ENCODE measurements at regions not wholly inside any gene's neighbourhood (a gene's known extent, or its start where the extent isn't known, plus 50 kb on each side); places are given as distances from the start of the nearest gene placed in this dataset.

GRCh38 chr16:55391760-55392375 is 67.9 kb downstream of the IRX6 start:
- POLR2A ChIA-PET = interaction anchor here (0.9 kb wide), 1 partner anchor 17 kb away, joined by 3 read pairs; no protein-coding TSS in a partner anchor
- Histone ChIP-seq H4K20me1 (replicated peaks; ENCODE audit: control insufficient read depth, insufficient read depth, low read length) (no peaks in the 10 kb centered on the region), H3K27ac (ENCODE audit: extremely low read depth, low read depth, low read length) (no peak overlapping the region), H3K9me1 (ENCODE audit: control insufficient read depth, insufficient read depth, low read length) (no peaks in the 10 kb centered on the region), H3K4me3 (no peak overlapping the region), H3K27me3 (ENCODE audit: control insufficient read depth in 2 of 2, insufficient read depth in 2 of 2, low read length in 2 of 2) (peaks cover 0 to 9% of the 10 kb centered on the region in 2 experiments; a peak in 4 of 5 replicates), H3K9me3 (replicated peaks; ENCODE audit: control insufficient read depth, insufficient read depth, low read depth, low read length) (no peaks in the 10 kb centered on the region), H3K9ac (ENCODE audit: insufficient read depth in 1 of 2, low read depth in 2 of 2, low read length in 2 of 2) (no peak overlapping the region), H3K79me2 (ENCODE audit: control insufficient read depth, insufficient read depth, low read length) (no peaks in the 10 kb centered on the region), H3K36me3 (ENCODE audit: control insufficient read depth, insufficient read depth, low read length) (no peaks in the 10 kb centered on the region), H2AFZ (ENCODE audit: low read depth, low read length) (no peak overlapping the region), H3K4me1 (replicated peaks in 1 of 2; ENCODE audit: control insufficient read depth in 2 of 2, insufficient read depth in 2 of 2, low read length in 2 of 2) (no peaks in the 10 kb centered on the region), H3K4me2 (ENCODE audit: insufficient read depth, low read length) (no peak overlapping the region)
- FAIRE-seq (no peak), DNase-seq (ENCODE audit: extremely low read depth in 1 of 4, low spot score in 3 of 4) (no peak), ATAC-seq (no peak)
- peak; percentile 96; the same call in 1 of the 2 replicates for TF ChIP-seq ZNF449 (CRISPR knock-in tag; IDR thresholded peaks at IDR 0.05)
- no peak for TF ChIP-seq CGGBP1 (CRISPR knock-in tag; IDR thresholded peaks at IDR 0.05)
- TF ChIP-seq SUPT5H (IDR thresholded peaks at IDR 0.05) = no peak
- TF ChIP-seq ZNF134 (CRISPR knock-in tag; conservative IDR thresholded peaks at IDR 0.05) = peak; percentile 88
- BruUV-seq (replicated peaks) = no TSS peak
- CTCF ChIA-PET (ENCODE audit: low intra/inter-chr PET ratio) = no interaction called here
- intact Hi-C loops (cut with micrococcal nuclease) = no loop called here
- in situ Hi-C loops (cut with MboI) = no loop called here
- WGBS (ENCODE audit: insufficient coverage, low coverage, missing lambda C conversion rate) = 0% methylated on average over 2 of the region's 2 CpGs

- POLR2A ChIA-PET = no interaction called here
- H3K9me3 ChIP-seq (replicated peaks; ENCODE audit: control insufficient read depth, insufficient read depth, low read depth, low read length) = no peaks in the 10 kb centered on the region
- no peak overlapping the region for H3K27ac ChIP-seq (ENCODE audit: extremely low read depth, low read depth, low read length)
- H3K9me1 ChIP-seq (ENCODE audit: control insufficient read depth, insufficient read depth, low read length) = no peaks in the 10 kb centered on the region
- peaks cover 0 to 9% of the 10 kb centered on the region in 2 experiments for H3K27me3 ChIP-seq (ENCODE audit: control insufficient read depth in 2 of 2, insufficient read depth in 2 of 2, low read length in 2 of 2)
- no peak overlapping the region for H2AFZ ChIP-seq (ENCODE audit: low read depth, low read length)
- no peak overlapping the region for H3K4me2 ChIP-seq (ENCODE audit: insufficient read depth, low read length)
- no peak for ATAC-seq
- DNase-seq (ENCODE audit: extremely low read depth in 1 of 4, low spot score in 3 of 4) = no peak
- H3K4me3 ChIP-seq = no peak overlapping the region
- no peak for FAIRE-seq
- in situ Hi-C loops (cut with MboI) = no loop called here
- H3K79me2 ChIP-seq (ENCODE audit: control insufficient read depth, insufficient read depth, low read length) = no peaks in the 10 kb centered on the region
- H3K36me3 ChIP-seq (ENCODE audit: control insufficient read depth, insufficient read depth, low read length) = no peaks in the 10 kb centered on the region
- BruUV-seq (replicated peaks) = no TSS peak
- no peaks in the 10 kb centered on the region for H4K20me1 ChIP-seq (replicated peaks; ENCODE audit: control insufficient read depth, insufficient read depth, low read length)
- intact Hi-C loops (cut with micrococcal nuclease) = no loop called here
- WGBS (ENCODE audit: insufficient coverage, low coverage, missing lambda C conversion rate) = 0% methylated on average over 1 of the region's 1 CpG
- CTCF ChIA-PET (ENCODE audit: low intra/inter-chr PET ratio) = no interaction called here
- H3K4me1 ChIP-seq (replicated peaks in 1 of 2; ENCODE audit: control insufficient read depth in 2 of 2, insufficient read depth in 2 of 2, low read length in 2 of 2) = no peaks in the 10 kb centered on the region
- H3K9ac ChIP-seq (ENCODE audit: insufficient read depth in 1 of 2, low read depth in 2 of 2, low read length in 2 of 2) = no peak overlapping the region
- TF ChIP-seq ZNF589 (CRISPR knock-in tag; IDR thresholded peaks at IDR 0.05; ENCODE audit: low read depth) = no peak
- no peak for TF ChIP-seq GATAD2B (IDR thresholded peaks at IDR 0.05; ENCODE audit: borderline replicate concordance)
These were observed 68.7 kb downstream of the IRX6 start for GRCh38 chr16:55392701-55393100.
